Hematopoietic multipotent progenitor cell (in vitro differentiated cells): ENCODE measurements at regions not wholly inside any gene's neighbourhood (a gene's known extent, or its start where the extent isn't known, plus 50 kb on each side); places are given as distances from the start of the nearest gene placed in this dataset.

Experiments
- DNase-seq, 3 donors: peaks; one replicate each; pipeline ENCODE4 v3.0.0-alpha.2; 2011 to 2015; ENCODE audit warnings: low read depth in 2 of 3, low spot score in 2 of 3

- DNase-seq, result no peak
These were observed 85.4 kb downstream of the UNCX start for GRCh38 chr7:1318051-1318450.

DNA sequence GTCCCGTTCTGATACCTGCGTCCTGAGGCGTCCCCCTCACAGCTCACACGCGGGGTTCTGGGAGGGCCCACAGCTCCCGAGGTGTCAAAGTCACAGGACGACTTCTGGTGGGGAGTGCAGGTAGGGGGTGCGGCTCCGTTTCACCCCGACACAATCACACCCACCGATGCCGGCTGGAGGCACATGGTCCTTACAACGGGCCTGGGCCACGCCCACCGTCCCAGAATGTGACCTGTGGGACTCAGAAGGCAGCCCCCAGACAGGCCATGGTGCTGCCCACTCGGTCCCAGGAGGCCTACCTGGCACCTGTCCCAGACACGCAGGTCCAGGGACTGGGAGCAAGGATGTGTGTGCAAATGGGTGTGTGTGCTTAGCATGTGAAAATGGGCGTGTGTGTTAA lies 86.0 kb downstream of the UNCX start:
- DNase-seq, result no peak

DNA sequence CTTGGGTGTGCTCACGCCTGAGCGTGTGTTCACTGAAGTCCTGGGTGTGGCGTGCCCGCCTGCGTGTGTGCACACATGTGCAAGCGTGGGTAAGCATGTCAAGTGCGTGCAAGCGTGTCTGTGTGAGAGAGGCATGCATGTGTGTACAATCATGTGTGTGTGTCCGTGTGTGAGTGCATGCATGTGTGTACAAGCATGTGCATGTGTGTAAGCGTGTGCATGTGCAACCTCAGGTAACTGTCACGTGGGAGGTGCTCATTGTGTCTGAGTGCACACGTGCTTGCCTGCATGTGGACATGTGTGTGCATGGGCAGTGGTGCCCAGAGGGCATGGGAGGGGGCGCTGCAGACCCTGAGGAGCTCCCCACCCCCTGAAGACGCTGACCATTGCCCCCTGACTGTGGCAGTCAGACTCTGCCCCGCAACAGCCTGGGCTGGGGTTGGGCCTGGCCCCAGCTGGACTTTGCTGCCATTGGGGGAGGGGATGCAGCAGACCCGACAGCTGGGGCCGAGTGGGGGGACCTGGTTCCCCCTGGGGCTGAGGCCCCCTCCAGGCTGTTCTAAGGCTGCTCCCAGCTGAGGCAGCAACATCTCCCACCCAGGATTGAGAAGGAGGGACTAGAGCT lies 88.1 kb downstream of the UNCX start:
- no peak for DNase-seq

- DNase-seq, result no peak
These were observed 89.0 kb downstream of the UNCX start for GRCh38 chr7:1321411-1322239.

DNA sequence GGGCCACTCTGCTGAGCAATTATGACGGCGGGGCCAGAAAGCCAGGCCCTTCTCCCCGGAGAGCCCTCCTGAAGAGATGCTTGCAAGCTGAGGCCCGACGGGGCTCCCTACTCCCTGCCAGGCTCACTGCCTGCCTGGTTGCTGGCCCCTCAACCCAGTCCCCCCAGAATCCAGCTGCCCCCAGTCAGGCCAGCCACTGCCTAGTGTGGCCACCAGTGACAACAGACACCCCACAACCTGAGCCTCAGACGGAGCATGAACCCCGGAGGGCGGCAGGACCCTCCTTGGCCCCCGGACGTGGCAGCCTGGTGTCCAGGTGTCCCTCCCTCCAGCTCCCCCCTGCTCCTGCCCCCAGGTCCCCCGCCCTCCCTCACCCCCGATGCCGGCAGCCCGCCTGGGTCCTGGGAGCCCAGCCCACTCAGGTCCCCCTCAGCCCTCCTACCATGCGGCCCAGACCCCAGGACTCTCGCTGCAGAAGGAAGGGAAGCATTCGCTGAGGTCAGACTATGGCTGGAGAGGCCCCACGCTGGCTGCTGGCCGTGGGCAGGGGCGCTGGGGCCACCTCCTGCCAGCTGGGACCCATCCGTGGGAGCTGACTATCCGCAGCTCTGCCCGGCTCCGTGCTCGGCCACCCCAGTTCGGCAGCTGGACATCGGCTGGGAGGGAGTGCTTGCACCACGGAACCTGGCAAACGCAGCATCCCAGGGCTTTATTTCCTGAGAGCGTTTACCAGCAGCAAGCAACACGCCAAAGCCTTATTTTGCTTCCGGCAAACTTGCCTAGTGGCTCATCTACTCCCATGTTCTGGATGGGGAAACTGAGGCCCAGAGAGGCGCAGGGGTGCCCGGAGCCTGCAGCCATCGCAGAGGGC lies 89.8 kb downstream of the UNCX start:
- no peak for DNase-seq

GRCh38 chr7:1323178-1324027 lies 90.7 kb downstream of the UNCX start:
- DNase-seq, result no peak

DNA sequence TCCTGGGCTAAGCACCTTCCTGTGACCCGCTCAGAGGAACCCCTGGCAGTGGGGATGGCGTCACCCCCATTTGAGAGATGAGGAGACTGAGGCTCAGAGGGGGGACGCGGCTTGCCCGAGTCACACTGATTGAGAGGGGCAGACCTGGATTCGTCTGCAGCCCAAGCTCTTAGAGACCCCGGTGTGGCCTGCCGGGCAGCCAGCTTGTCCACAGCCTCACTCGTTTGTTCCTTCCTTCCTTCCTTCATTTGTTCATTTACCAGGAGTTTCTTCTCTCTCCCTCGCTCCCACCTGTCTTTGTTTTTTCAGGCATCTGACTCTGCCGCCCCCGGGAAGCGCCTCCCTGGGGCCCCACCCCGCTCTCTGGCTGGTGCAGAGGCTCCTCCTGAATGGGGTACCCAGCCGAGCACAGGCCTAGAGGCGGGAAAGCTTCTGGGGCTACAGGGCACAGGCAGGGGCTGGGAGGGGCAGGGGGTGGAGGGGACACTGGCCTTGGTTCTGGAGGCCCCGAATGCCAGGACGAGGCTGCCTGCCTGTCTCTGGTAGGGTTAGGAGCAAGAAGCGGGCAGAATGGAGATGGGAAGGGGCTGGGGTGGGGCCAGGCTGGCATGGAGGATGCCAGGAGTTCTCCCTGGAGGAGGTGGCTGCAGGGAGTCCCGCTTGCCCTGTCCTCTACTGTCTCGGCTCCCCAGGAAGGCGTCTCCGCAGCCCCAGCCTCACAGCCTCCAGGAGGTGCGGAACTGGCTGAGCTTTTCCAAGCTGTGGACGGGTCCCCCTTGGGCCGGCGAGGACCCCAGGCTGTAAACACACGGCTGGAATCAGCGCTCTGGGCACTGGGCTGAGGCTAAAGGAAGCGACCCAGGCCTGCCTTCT lies 91.6 kb downstream of the UNCX start:
- DNase-seq, result no peak

GRCh38 chr7:1325246-1325645 lies 92.6 kb downstream of the UNCX start:
- no peak for DNase-seq

GRCh38 chr7:1325646-1326510 lies 93.2 kb downstream of the UNCX start:
- no peak for DNase-seq

GRCh38 chr7:1326511-1326785 lies 93.8 kb downstream of the UNCX start:
- no peak for DNase-seq

- DNase-seq, result no peak
These were observed 96.6 kb downstream of the UNCX start for GRCh38 chr7:1329261-1329660.

DNA sequence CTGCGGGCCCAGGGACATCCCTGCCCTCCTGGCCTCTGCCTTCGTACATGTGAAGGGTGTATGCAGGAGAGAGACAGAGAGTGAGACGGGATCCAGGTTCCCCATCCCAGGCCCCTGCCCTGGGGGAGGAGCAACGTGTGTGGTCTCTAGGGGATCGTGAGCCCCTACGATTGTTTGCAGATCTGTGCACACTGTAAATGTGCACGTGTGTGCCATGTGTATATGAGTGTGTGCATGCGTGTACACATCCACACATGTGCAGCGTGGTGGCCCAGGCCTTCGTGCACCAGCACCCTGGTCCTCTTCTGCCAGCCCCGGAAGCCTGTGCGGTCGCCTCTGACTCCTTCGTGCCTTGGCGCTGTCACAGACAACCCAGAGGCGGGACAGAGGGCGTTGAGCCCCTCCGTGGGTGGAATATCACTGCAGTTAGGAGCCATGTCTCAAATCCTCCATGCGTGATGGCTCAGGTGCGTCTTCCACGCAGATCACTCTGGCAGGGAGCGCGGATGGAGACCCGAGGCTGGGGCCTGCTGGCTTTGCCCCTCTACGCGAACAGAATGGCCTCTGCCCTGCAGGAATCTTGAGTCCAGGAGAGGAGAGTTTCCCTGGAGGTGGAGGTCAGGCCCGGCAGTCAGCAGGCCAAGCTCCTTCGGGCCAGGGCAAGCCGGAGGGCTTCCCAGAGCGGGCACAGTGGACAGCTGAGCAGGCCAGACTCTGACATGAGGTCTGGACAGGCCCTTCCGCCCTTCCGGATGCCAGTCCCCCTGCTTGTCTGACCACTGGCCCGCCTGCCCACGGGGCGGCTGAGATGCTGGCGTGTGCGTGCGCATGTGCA lies 97.5 kb downstream of the UNCX start:
- DNase-seq, result no peak

- no peak for DNase-seq
These were observed 98.2 kb downstream of the UNCX start for GRCh38 chr7:1330801-1331425.

- peak in 1 of 3 donors; percentile 49 for DNase-seq
These were observed 99.1 kb downstream of the UNCX start for GRCh38 chr7:1331561-1332467.

GRCh38 chr7:1336509-1336908 lies 103.8 kb downstream of the UNCX start:
- DNase-seq, result no peak

DNA sequence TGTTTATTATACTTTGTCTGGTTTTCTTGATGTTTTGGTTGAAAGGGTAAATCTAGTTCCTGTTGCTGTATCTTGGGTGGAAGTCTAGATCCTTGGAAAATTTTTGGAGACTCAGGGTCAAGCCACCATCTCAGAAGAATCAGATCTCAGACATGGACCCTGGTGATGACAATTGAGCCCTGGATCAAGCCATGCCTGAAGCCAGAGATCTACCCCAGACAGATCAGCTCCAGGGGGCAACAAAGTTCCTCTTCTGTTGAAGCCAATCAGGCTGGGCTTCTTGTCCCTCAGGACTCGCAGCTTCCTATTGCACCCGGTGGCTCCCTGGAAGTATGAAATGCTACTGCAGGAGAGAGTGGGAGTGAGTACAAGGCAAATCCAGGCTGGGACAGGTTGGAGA lies 106.9 kb downstream of the UNCX start:
- no peak for DNase-seq
